ENCODE measurements at regions not wholly inside any gene's neighbourhood (a gene's known extent, or its start where the extent isn't known, plus 50 kb on each side); places are given as distances from the start of the nearest gene placed in this dataset.

DNA sequence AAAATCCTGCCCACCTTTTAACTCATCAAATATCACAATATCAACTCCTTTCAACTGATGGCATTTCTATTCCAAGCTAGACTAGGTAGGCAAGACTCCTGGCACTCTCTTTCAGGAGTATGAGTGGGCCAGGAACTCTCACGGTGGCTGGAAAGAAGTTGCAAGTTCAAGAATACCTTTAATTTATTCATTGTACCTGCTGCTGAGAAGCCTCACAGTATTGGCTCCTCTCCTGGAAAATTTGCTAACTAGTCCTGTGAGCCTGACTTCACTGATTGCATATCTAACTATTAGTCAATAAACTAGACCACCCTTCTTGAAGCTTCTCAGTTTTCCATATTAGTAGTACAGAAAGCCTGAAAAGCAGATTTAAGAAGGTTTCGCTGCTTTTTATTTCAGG lies 120.2 kb downstream of the DUSP10 start:
- Histone ChIP-seq H3K9me3 (replicated peaks in 1 of 2; ENCODE audit: control insufficient read depth in 2 of 2, insufficient read depth in 1 of 2, low read depth in 1 of 2, low read length in 2 of 2) (no peaks in the 10 kb centered on the region), H3K23ac (ENCODE audit: low read depth, low read length, poor library complexity) (no peak overlapping the region), H2AK5ac (ENCODE audit: low read depth, low read length) (no peak overlapping the region), H3K27ac (replicated peaks; ENCODE audit: low read length) (no peak overlapping the region), H3K79me1 (ENCODE audit: low read depth, low read length) (no peaks in the 10 kb centered on the region), H2BK120ac (ENCODE audit: low read depth, low read length) (no peak overlapping the region), H2BK15ac (ENCODE audit: low read length) (no peak overlapping the region), H2BK12ac (ENCODE audit: low read length) (no peak overlapping the region), H3K4ac (ENCODE audit: low read length) (no peak overlapping the region), H3K4me3 (ENCODE audit: low read length in 2 of 2) (no peak overlapping the region), H3K9ac (ENCODE audit: low read depth, low read length, poor library complexity) (no peak overlapping the region), H2BK5ac (ENCODE audit: low read length) (no peak overlapping the region), H2AFZ (ENCODE audit: low read length) (no peak overlapping the region), H4K91ac (ENCODE audit: low read depth, low read length, poor library complexity) (no peak overlapping the region), H3K4me1 (ENCODE audit: control insufficient read depth in 2 of 2, insufficient read depth in 1 of 2, low read depth in 1 of 2, low read length in 2 of 2) (no peaks in the 10 kb centered on the region), H3K14ac (ENCODE audit: low read length) (no peak overlapping the region), H3K4me2 (ENCODE audit: insufficient read depth, low read length, poor library complexity, severe bottlenecking) (no peak overlapping the region), H3K27me3 (ENCODE audit: control insufficient read depth in 3 of 3, insufficient read depth in 3 of 3, low read depth in 1 of 3, low read length in 3 of 3) (no peaks in the 10 kb centered on the region), H3K18ac (ENCODE audit: low read length) (no peak overlapping the region), H4K8ac (ENCODE audit: low read depth, low read length) (no peak overlapping the region), H3K36me3 (replicated peaks in 1 of 2; ENCODE audit: control insufficient read depth in 2 of 2, insufficient read depth in 2 of 2, low read length in 2 of 2) (no peaks in the 10 kb centered on the region)
- DNase-seq (ENCODE audit: low spot score) = no peak
- WGBS, 2 donors (ENCODE audit: extremely low coverage in 2 of 2, insufficient read length in 2 of 2, insufficient replicate concordance in 1 of 2) = no CpG with 5 or more reads among the region's 2 CpGs

DNA sequence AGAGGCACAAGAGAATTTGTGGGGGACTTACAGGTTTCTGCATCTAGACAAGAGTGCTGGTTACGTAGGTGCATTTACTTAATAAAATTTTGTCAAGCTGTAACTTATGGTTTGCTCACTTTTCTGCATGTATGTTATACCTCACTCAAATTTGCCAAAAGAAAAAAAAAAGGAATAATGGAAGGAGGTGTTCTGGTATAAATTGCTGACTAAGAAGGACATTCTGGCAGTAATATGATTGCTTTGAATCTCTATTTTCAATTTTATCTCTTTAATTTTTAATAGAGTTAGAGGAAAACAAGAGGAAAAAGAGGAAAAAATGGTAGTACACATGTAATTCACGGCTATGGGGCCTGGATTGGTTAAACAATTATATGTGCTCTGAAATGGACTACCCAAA lies 119.5 kb downstream of the DUSP10 start:
- Histone ChIP-seq H3K9me3 (replicated peaks in 1 of 2; ENCODE audit: control insufficient read depth in 2 of 2, insufficient read depth in 1 of 2, low read depth in 1 of 2, low read length in 2 of 2) (no peaks in the 10 kb centered on the region), H2AFZ (ENCODE audit: low read length) (no peak overlapping the region), H2BK12ac (ENCODE audit: low read length) (no peak overlapping the region), H3K18ac (ENCODE audit: low read length) (no peak overlapping the region), H2AK5ac (ENCODE audit: low read depth, low read length) (no peak overlapping the region), H2BK5ac (ENCODE audit: low read length) (no peak overlapping the region), H4K91ac (ENCODE audit: low read depth, low read length, poor library complexity) (no peak overlapping the region), H3K27me3 (ENCODE audit: control insufficient read depth in 3 of 3, insufficient read depth in 3 of 3, low read depth in 1 of 3, low read length in 3 of 3) (no peaks in the 10 kb centered on the region), H2BK120ac (ENCODE audit: low read depth, low read length) (no peak overlapping the region), H4K8ac (ENCODE audit: low read depth, low read length) (no peak overlapping the region), H2BK15ac (ENCODE audit: low read length) (no peak overlapping the region), H3K4ac (ENCODE audit: low read length) (no peak overlapping the region), H3K14ac (ENCODE audit: low read length) (no peak overlapping the region), H3K9ac (ENCODE audit: low read depth, low read length, poor library complexity) (no peak overlapping the region), H3K79me1 (ENCODE audit: low read depth, low read length) (no peaks in the 10 kb centered on the region), H3K36me3 (replicated peaks in 1 of 2; ENCODE audit: control insufficient read depth in 2 of 2, insufficient read depth in 2 of 2, low read length in 2 of 2) (no peaks in the 10 kb centered on the region), H3K4me1 (ENCODE audit: control insufficient read depth in 2 of 2, insufficient read depth in 1 of 2, low read depth in 1 of 2, low read length in 2 of 2) (no peaks in the 10 kb centered on the region), H3K27ac (replicated peaks; ENCODE audit: low read length) (no peak overlapping the region), H3K23ac (ENCODE audit: low read depth, low read length, poor library complexity) (no peak overlapping the region), H3K4me2 (ENCODE audit: insufficient read depth, low read length, poor library complexity, severe bottlenecking) (no peak overlapping the region), H3K4me3 (ENCODE audit: low read length in 2 of 2) (no peak overlapping the region)
- WGBS, 2 donors (ENCODE audit: extremely low coverage in 2 of 2, insufficient read length in 2 of 2, insufficient replicate concordance in 1 of 2) = no CpG with 5 or more reads among the region's 2 CpGs
- no peak for DNase-seq (ENCODE audit: low spot score)

DNA sequence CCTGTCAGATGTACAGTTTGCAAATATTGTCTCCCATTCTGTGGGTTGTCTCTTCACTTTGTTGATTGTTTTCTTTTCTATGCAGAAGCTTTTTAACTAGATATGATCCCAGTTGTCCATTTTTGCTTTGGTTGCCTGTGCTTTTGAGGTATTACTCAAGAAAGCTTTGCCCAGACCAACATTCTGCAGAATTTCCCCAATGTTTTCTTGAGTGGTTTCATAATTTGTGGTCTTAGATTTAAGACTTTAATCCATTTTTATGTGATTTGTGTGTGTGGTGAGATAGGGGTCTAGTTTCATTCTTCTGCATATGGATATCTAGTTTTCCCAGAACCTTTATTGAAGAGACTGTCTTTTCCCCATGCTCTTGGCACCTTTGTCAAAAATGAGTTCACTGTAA lies 116.9 kb downstream of the DUSP10 start:
- no peak overlapping the region for H2BK5ac ChIP-seq (ENCODE audit: low read length)
- no peaks in the 10 kb centered on the region for H3K27me3 ChIP-seq (ENCODE audit: control insufficient read depth in 3 of 3, insufficient read depth in 3 of 3, low read depth in 1 of 3, low read length in 3 of 3)
- no peak for DNase-seq (ENCODE audit: low spot score)
- H3K4me1 ChIP-seq (ENCODE audit: control insufficient read depth in 2 of 2, insufficient read depth in 1 of 2, low read depth in 1 of 2, low read length in 2 of 2) = no peaks in the 10 kb centered on the region
- H3K18ac ChIP-seq (ENCODE audit: low read length) = no peak overlapping the region
- no peak overlapping the region for H4K91ac ChIP-seq (ENCODE audit: low read depth, low read length, poor library complexity)
- H2AK5ac ChIP-seq (ENCODE audit: low read depth, low read length) = no peak overlapping the region
- no peak overlapping the region for H3K14ac ChIP-seq (ENCODE audit: low read length)
- H3K27ac ChIP-seq (replicated peaks; ENCODE audit: low read length) = no peak overlapping the region
- no peak overlapping the region for H3K4me2 ChIP-seq (ENCODE audit: insufficient read depth, low read length, poor library complexity, severe bottlenecking)
- H2BK12ac ChIP-seq (ENCODE audit: low read length) = no peak overlapping the region
- H3K23ac ChIP-seq (ENCODE audit: low read depth, low read length, poor library complexity) = no peak overlapping the region
- H3K4ac ChIP-seq (ENCODE audit: low read length) = no peak overlapping the region
- H2BK120ac ChIP-seq (ENCODE audit: low read depth, low read length) = no peak overlapping the region
- no peak overlapping the region for H2AFZ ChIP-seq (ENCODE audit: low read length)
- no peak overlapping the region for H2BK15ac ChIP-seq (ENCODE audit: low read length)
- H3K9me3 ChIP-seq (replicated peaks in 1 of 2; ENCODE audit: control insufficient read depth in 2 of 2, insufficient read depth in 1 of 2, low read depth in 1 of 2, low read length in 2 of 2) = no peaks in the 10 kb centered on the region
- no peak overlapping the region for H3K9ac ChIP-seq (ENCODE audit: low read depth, low read length, poor library complexity)
- no peaks in the 10 kb centered on the region for H3K79me1 ChIP-seq (ENCODE audit: low read depth, low read length)
- no peak overlapping the region for H3K4me3 ChIP-seq (ENCODE audit: low read length in 2 of 2)
- no peak overlapping the region for H4K8ac ChIP-seq (ENCODE audit: low read depth, low read length)
- no peaks in the 10 kb centered on the region for H3K36me3 ChIP-seq (replicated peaks in 1 of 2; ENCODE audit: control insufficient read depth in 2 of 2, insufficient read depth in 2 of 2, low read length in 2 of 2)

DNA sequence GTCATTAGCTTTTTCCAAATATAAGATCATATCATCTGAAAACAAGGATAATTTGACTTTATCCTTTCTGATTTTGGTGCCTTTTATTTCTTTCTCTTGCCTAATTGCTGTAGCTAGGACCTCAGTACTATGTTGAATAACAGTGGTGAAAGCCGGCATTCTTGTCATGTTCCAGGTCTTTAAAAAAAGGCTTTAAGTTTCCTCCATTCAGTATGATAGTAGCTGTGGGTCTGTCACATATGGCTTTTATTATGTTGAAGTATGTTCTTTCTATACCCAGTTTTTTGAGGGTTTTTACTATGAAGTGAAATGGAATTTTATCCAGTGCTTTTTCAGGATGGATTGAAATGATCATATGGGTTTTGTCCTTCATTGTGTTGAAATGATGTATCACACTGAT lies 115.8 kb downstream of the DUSP10 start:
- Histone ChIP-seq H3K36me3 (replicated peaks in 1 of 2; ENCODE audit: control insufficient read depth in 2 of 2, insufficient read depth in 2 of 2, low read length in 2 of 2) (no peaks in the 10 kb centered on the region), H3K9ac (ENCODE audit: low read depth, low read length, poor library complexity) (no peak overlapping the region), H4K8ac (ENCODE audit: low read depth, low read length) (no peak overlapping the region), H2BK12ac (ENCODE audit: low read length) (no peak overlapping the region), H2BK15ac (ENCODE audit: low read length) (no peak overlapping the region), H3K79me1 (ENCODE audit: low read depth, low read length) (no peaks in the 10 kb centered on the region), H3K4ac (ENCODE audit: low read length) (no peak overlapping the region), H2AFZ (ENCODE audit: low read length) (no peak overlapping the region), H2BK120ac (ENCODE audit: low read depth, low read length) (no peak overlapping the region), H2AK5ac (ENCODE audit: low read depth, low read length) (no peak overlapping the region), H2BK5ac (ENCODE audit: low read length) (no peak overlapping the region), H3K27me3 (ENCODE audit: control insufficient read depth in 3 of 3, insufficient read depth in 3 of 3, low read depth in 1 of 3, low read length in 3 of 3) (no peaks in the 10 kb centered on the region), H3K4me1 (ENCODE audit: control insufficient read depth in 2 of 2, insufficient read depth in 1 of 2, low read depth in 1 of 2, low read length in 2 of 2) (no peaks in the 10 kb centered on the region), H3K4me3 (ENCODE audit: low read length in 2 of 2) (no peak overlapping the region), H3K23ac (ENCODE audit: low read depth, low read length, poor library complexity) (no peak overlapping the region), H3K14ac (ENCODE audit: low read length) (no peak overlapping the region), H4K91ac (ENCODE audit: low read depth, low read length, poor library complexity) (no peak overlapping the region), H3K9me3 (replicated peaks in 1 of 2; ENCODE audit: control insufficient read depth in 2 of 2, insufficient read depth in 1 of 2, low read depth in 1 of 2, low read length in 2 of 2) (no peaks in the 10 kb centered on the region), H3K4me2 (ENCODE audit: insufficient read depth, low read length, poor library complexity, severe bottlenecking) (no peak overlapping the region), H3K18ac (ENCODE audit: low read length) (no peak overlapping the region), H3K27ac (replicated peaks; ENCODE audit: low read length) (no peak overlapping the region)
- no peak for DNase-seq (ENCODE audit: low spot score)
- WGBS, 2 donors (ENCODE audit: extremely low coverage in 2 of 2, insufficient read length in 2 of 2, insufficient replicate concordance in 1 of 2) = no CpG with 5 or more reads among the region's 1 CpG

Data from neuronal stem cell (in vitro differentiated cells).